ENCODE measurements at regions not wholly inside any gene's neighbourhood (a gene's known extent, or its start where the extent isn't known, plus 50 kb on each side); places are given as distances from the start of the nearest gene placed in this dataset.

GRCh38 chr11:103729617-103730016 lies 306.8 kb upstream of the DDI1 start:
- Histone ChIP-seq H2AFZ (ENCODE audit: low read depth, low read length) (peak overlapping the region; percentile 9), H3K4me2 (ENCODE audit: low read length) (no peak overlapping the region), H3K9ac (ENCODE audit: low read length) (no peak overlapping the region), H3K9me3 (ENCODE audit: insufficient read depth, low read depth, low read length) (no peaks in the 10 kb centered on the region), H3K4me3 (ENCODE audit: insufficient read depth, low read depth, low read length) (no peak overlapping the region), H3K27me3 (ENCODE audit: insufficient read depth, low read length) (no peaks in the 10 kb centered on the region), H4K20me1 (ENCODE audit: insufficient read depth, low read length) (no peaks in the 10 kb centered on the region), H3K27ac (ENCODE audit: low read depth, low read length) (no peak overlapping the region), H3K4me1 (ENCODE audit: insufficient read depth, low read length) (no peaks in the 10 kb centered on the region), H3K36me3 (ENCODE audit: insufficient read depth, low read length) (no peaks in the 10 kb centered on the region), H3K79me2 (ENCODE audit: insufficient read depth, low read length) (no peaks in the 10 kb centered on the region)
- no peak for FAIRE-seq
- TF ChIP-seq EZH2 (IDR thresholded peaks at IDR 0.05; ENCODE audit: insufficient read depth, low read length): no peak
- TF ChIP-seq, protein P1, sequence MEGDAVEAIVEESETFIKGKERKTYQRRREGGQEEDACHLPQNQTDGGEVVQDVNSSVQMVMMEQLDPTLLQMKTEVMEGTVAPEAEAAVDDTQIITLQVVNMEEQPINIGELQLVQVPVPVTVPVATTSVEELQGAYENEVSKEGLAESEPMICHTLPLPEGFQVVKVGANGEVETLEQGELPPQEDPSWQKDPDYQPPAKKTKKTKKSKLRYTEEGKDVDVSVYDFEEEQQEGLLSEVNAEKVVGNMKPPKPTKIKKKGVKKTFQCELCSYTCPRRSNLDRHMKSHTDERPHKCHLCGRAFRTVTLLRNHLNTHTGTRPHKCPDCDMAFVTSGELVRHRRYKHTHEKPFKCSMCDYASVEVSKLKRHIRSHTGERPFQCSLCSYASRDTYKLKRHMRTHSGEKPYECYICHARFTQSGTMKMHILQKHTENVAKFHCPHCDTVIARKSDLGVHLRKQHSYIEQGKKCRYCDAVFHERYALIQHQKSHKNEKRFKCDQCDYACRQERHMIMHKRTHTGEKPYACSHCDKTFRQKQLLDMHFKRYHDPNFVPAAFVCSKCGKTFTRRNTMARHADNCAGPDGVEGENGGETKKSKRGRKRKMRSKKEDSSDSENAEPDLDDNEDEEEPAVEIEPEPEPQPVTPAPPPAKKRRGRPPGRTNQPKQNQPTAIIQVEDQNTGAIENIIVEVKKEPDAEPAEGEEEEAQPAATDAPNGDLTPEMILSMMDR (IDR thresholded peaks at IDR 0.05; ENCODE audit: insufficient read depth, low read depth, low read length): no peak
- peaks cover 13% of the 10 kb centered on the region for H3K9me3 Mint-ChIP-seq (ENCODE audit: unreplicated experiment)
- H3K27ac Mint-ChIP-seq (ENCODE audit: unreplicated experiment): no peak overlapping the region
- peaks cover 4% of the 10 kb centered on the region for H3K4me1 Mint-ChIP-seq (ENCODE audit: low read depth, unreplicated experiment)
- H3K36me3 Mint-ChIP-seq (ENCODE audit: low read depth, unreplicated experiment): no peaks in the 10 kb centered on the region
- H3K4me3 Mint-ChIP-seq (ENCODE audit: unreplicated experiment): no peak overlapping the region
- no peak for DNase-seq (ENCODE audit: low read depth)
- no peaks in the 10 kb centered on the region for H3K27me3 Mint-ChIP-seq (ENCODE audit: low read depth, unreplicated experiment)

DNA sequence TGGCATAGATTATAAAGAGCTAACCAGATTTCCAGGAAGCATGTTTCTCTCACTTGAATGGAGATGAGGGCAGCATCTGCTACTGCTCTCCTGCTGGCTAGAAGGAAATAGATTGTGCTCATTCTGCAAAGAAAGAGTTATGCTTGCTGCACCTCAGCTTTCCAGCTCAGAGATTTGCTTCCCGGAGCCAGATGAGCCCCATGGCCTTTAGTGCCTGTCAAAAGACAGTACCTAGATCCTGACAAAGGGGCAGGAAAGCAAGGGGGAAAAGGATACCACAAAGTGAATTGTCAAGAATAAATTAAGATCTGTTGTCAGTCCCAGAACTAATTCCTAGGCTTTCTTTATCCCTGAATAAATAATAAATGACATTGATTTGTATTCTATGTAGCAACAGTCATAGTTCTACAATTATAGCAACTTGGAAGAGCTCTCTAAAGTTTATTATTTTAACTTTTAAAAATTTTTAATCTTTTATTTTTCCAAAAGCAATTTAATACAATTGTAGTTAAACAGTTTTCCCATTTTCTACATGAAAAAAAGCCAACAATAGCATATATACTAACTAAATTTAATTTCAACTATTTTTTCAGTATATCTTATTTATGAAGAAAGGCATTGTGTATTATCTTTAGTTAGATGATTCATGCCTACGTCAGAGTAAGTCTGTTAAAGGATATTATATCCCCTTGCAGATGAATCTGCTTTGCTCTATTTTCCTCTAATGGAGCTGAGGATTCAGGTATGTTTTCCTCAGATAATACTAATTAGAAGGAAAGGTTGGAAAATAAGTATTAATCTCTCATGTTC lies 306.1 kb upstream of the DDI1 start:
- H3K4me3 ChIP-seq (ENCODE audit: insufficient read depth, low read depth, low read length): no peak overlapping the region
- H3K27me3 ChIP-seq (ENCODE audit: insufficient read depth, low read length): no peaks in the 10 kb centered on the region
- no peaks in the 10 kb centered on the region for H3K27me3 Mint-ChIP-seq (ENCODE audit: low read depth, unreplicated experiment)
- no peak overlapping the region for H3K27ac ChIP-seq (ENCODE audit: low read depth, low read length)
- H3K27ac Mint-ChIP-seq (ENCODE audit: unreplicated experiment): no peak overlapping the region
- H3K36me3 ChIP-seq (ENCODE audit: insufficient read depth, low read length): no peaks in the 10 kb centered on the region
- peaks cover 4% of the 10 kb centered on the region for H3K4me1 Mint-ChIP-seq (ENCODE audit: low read depth, unreplicated experiment)
- no peak overlapping the region for H3K9ac ChIP-seq (ENCODE audit: low read length)
- TF ChIP-seq EZH2 (IDR thresholded peaks at IDR 0.05; ENCODE audit: insufficient read depth, low read length): no peak
- TF ChIP-seq, protein P1 (IDR thresholded peaks at IDR 0.05; ENCODE audit: insufficient read depth, low read depth, low read length): no peak
- no peak for FAIRE-seq
- H3K4me1 ChIP-seq (ENCODE audit: insufficient read depth, low read length): no peaks in the 10 kb centered on the region
- peak overlapping the region; percentile 9 for H2AFZ ChIP-seq (ENCODE audit: low read depth, low read length)
- no peaks in the 10 kb centered on the region for H4K20me1 ChIP-seq (ENCODE audit: insufficient read depth, low read length)
- H3K4me3 Mint-ChIP-seq (ENCODE audit: unreplicated experiment): no peak overlapping the region
- peak; percentile 39 for DNase-seq (ENCODE audit: low read depth)
- peaks cover 7% of the 10 kb centered on the region for H3K9me3 Mint-ChIP-seq (ENCODE audit: unreplicated experiment)
- no peaks in the 10 kb centered on the region for H3K9me3 ChIP-seq (ENCODE audit: insufficient read depth, low read depth, low read length)
- H3K36me3 Mint-ChIP-seq (ENCODE audit: low read depth, unreplicated experiment): no peaks in the 10 kb centered on the region
- H3K4me2 ChIP-seq (ENCODE audit: low read length): no peak overlapping the region
- no peaks in the 10 kb centered on the region for H3K79me2 ChIP-seq (ENCODE audit: insufficient read depth, low read length)

GRCh38 chr11:103731670-103732069 lies 304.8 kb upstream of the DDI1 start:
- no peak for DNase-seq (ENCODE audit: low read depth)
- H3K9me3 Mint-ChIP-seq (ENCODE audit: unreplicated experiment): no peaks in the 10 kb centered on the region
- no peaks in the 10 kb centered on the region for H3K36me3 Mint-ChIP-seq (ENCODE audit: low read depth, unreplicated experiment)
- H3K27me3 Mint-ChIP-seq (ENCODE audit: low read depth, unreplicated experiment): no peaks in the 10 kb centered on the region
- H3K36me3 ChIP-seq (ENCODE audit: insufficient read depth, low read length): no peaks in the 10 kb centered on the region
- no peaks in the 10 kb centered on the region for H3K79me2 ChIP-seq (ENCODE audit: insufficient read depth, low read length)
- H3K9ac ChIP-seq (ENCODE audit: low read length): no peak overlapping the region
- H4K20me1 ChIP-seq (ENCODE audit: insufficient read depth, low read length): no peaks in the 10 kb centered on the region
- no peaks in the 10 kb centered on the region for H3K9me3 ChIP-seq (ENCODE audit: insufficient read depth, low read depth, low read length)
- H3K4me2 ChIP-seq (ENCODE audit: low read length): no peak overlapping the region
- H3K27ac Mint-ChIP-seq (ENCODE audit: unreplicated experiment): no peak overlapping the region
- no peak overlapping the region for H2AFZ ChIP-seq (ENCODE audit: low read depth, low read length)
- no peak for FAIRE-seq
- no peak overlapping the region for H3K4me3 ChIP-seq (ENCODE audit: insufficient read depth, low read depth, low read length)
- no peak for TF ChIP-seq EZH2 (IDR thresholded peaks at IDR 0.05; ENCODE audit: insufficient read depth, low read length)
- TF ChIP-seq, protein P1 (IDR thresholded peaks at IDR 0.05; ENCODE audit: insufficient read depth, low read depth, low read length): no peak
- no peak overlapping the region for H3K4me3 Mint-ChIP-seq (ENCODE audit: unreplicated experiment)
- no peak overlapping the region for H3K27ac ChIP-seq (ENCODE audit: low read depth, low read length)
- H3K4me1 Mint-ChIP-seq (ENCODE audit: low read depth, unreplicated experiment): peaks cover 4% of the 10 kb centered on the region
- no peaks in the 10 kb centered on the region for H3K27me3 ChIP-seq (ENCODE audit: insufficient read depth, low read length)
- H3K4me1 ChIP-seq (ENCODE audit: insufficient read depth, low read length): no peaks in the 10 kb centered on the region
